GM21529 (cell line): ENCODE measurements at regions not wholly inside any gene's neighbourhood (a gene's known extent, or its start where the extent isn't known, plus 50 kb on each side); places are given as distances from the start of the nearest gene placed in this dataset.
"Not testable (repeated sequence)": the region's sequence is repeated elsewhere in the genome, so short reads cannot be mapped to it uniquely, and the experiment has no call there.

ENCODE experiments used
- ATAC-seq: cut with Tn5 transposase; IDR thresholded peaks from one replicate; pipeline ENCODE4 v1.9.1; 2021; ENCODE audit not compliant: unreplicated experiment

DNA sequence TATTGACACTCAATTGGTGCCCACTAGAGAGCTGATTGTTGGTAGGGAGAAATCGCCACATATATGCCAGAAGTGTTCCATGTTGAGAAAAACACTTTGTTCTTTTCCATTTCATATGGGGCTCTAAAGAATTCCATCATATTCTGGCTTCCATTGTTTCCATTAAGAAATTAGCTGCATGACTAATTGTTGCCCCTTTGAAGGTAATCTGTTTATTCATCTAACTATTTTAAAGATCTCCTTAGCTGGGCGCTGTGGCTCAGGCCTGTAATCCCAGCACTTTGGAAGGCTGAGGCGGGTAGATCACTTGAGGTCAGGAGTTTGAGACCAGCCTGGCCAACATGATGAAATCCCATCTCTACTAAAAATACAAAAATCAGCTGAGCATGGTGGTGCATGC lies 109.9 kb downstream of the MRPL14 start:
- not testable (repeated sequence) for ATAC-seq

DNA sequence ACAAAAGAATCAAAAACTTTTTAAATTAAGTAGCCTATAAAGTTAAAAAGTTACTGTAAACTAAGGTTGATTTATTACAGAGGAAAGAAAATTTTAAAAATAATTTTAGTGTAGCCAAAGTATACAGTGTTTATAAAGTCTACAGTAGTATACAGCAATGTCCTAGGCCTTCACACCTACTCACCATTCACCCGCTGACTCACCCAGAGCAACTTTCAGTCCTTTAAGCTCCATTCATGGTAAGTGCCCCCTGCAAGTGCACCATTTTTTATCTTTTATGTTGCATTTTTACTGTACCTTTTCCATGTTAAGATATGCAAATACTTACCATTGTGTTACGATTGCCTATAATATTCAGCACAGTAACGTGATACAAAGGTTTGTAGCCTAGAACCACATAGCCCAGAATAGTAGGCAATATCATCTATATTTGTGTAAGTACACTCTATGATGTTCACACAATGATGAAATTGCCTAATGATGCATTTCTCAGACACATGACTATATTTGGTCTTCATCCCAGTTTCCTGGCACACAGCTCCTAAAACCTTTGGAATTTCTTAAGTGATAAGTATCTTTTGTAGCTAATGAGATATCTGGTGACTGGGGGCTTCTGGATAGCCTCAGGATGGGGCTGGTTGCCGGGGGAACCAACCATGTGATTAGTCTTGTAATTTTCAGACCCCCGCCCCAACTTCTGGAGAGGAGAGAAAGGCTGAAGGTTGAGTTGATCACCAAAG lies 111.0 kb downstream of the MRPL14 start:
- ATAC-seq, result no peak

DNA sequence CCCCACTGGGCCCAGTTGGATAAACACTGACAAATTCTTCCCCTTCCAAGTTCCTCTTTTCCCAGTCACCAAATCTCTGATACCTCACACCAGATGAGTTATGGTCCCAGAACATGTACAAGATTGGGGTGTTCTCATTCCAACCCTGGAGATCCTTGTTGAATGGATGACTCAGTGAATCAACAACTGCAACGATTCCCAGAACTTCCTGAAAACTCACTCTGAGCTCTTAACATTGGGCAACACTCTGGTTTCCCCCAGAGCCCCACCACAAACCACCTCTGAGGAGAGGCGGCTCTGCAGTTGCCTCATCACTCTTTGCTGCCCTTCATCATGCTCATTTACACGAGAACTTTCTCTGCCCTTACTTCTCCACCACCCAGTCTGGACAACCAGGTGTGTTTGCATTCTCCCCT lies 115.2 kb downstream of the MRPL14 start:
- no peak for ATAC-seq

GRCh38 chr6:44011350-44011920 lies 115.8 kb downstream of the MRPL14 start:
- ATAC-seq, result no peak

DNA sequence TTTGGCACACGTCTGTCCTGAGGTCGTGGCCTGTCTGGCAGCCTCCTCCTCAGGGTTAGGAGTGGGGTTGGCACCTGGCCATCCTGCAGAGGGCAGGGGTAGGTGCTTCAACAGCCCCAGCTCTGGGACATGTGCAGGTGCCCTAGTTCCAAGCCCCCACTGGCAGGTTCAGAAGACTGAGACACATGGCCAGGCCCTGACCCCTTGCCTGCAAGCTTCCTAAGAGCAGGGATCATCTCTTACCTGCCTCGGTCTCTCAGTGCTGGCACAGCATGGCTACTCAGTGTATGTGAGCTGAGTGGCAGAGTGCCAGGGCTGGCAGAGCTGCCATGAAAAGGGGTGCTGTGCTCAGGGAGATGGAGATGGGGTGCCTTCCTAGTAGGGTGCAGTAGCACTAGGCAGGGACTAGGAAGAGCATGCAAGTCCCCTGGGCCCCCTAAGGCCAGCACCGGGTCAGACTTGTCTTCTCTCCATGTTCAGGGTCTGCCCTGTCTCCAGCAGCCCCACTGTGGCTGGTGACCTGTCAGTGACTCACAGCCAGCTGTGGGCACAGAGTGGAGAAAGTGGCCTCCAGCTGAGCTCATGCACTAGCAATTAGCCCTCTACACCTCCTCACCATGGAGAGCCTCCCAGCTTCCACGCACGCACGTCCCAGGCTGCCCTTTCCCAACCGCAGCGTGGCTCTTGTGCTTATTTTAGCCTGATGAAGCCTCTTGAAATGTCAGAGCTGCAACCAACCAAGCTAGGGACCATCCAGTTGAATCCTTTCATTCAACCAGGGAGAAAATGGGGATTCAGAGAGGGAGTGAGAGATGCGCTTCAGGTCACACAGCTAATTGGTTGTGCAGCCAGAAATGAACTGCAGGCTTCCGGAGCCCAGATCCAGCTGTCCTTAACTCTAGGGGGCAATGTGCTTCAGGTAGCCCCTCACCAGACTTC lies 116.6 kb downstream of the MRPL14 start:
- ATAC-seq, result no peak

GRCh38 chr6:44009425-44010321 lies 117.6 kb downstream of the MRPL14 start:
- no peak for ATAC-seq

DNA sequence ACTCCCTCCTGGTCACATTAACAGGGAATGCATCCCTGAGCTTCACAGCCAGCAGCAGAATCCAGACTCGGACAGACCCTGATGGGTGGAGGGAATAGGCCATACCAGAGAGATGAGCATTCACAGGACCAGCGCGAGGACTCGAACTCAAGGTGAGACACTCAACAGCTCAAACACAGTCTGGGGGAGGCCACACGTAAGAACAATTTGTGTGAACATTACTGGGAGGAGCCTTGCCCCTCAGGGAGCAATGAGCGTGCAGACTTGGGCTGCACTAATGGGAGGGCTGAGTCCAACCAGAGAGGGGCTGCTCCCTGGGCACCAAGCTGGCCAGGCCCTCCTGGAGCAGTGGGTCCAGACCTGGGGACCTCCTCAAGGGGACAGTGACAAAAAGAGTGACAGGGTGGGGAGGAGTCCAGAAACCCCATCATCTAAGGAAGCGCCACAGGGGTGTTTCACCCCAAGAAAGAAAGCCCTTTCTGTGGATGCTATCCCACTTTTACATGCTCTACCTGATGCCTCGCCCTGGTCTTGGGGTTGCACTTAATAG lies 118.4 kb downstream of the MRPL14 start:
- no peak for ATAC-seq

GRCh38 chr6:44007818-44008621 lies 119.2 kb downstream of the MRPL14 start:
- ATAC-seq, result no peak

GRCh38 chr6:44006872-44007303 lies 120.4 kb downstream of the MRPL14 start:
- no peak for ATAC-seq

GRCh38 chr6:44006123-44006871 lies 121.0 kb downstream of the MRPL14 start:
- no peak for ATAC-seq

DNA sequence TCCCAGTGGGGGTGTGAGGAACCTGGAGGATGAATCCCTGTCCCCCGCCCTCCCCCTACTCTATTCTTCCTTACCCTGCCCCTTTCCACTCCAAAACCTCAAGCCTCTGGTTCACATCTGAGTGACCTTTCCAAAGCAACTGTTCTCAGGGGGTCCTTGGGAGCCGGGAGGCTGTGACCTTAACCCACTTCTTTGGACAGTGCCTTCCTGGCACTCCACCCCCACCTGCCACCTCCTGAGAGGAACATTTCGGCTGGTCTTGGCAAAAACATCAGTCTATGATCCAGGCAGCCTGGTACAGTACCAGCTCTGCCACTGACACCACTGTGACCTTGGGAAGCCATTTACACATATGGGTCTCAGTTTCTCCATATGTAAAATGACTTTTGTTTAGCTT lies 121.7 kb downstream of the MRPL14 start:
- ATAC-seq, result no peak

GRCh38 chr6:44004625-44005506 lies 122.4 kb downstream of the MRPL14 start:
- no peak for ATAC-seq

DNA sequence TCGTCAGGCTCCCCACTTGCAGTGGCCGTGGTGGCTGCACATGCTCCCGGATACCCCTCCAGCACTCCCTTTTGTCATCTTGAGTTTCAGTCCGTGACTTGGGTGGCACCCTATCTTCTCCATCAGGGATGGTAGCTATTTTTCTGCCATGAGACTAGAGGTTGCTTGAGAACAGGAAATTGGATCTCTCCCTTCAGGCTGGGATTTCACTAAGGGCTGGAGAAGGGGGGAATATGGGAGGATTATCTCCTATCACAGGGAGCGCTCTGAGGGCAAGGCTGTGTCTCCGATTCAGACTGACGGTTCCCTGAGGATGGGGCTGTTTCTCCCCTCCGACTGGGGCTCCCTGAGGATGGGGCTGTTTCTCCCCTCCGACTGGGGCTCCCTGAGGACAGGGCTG lies 123.1 kb downstream of the MRPL14 start:
- no peak for ATAC-seq

DNA sequence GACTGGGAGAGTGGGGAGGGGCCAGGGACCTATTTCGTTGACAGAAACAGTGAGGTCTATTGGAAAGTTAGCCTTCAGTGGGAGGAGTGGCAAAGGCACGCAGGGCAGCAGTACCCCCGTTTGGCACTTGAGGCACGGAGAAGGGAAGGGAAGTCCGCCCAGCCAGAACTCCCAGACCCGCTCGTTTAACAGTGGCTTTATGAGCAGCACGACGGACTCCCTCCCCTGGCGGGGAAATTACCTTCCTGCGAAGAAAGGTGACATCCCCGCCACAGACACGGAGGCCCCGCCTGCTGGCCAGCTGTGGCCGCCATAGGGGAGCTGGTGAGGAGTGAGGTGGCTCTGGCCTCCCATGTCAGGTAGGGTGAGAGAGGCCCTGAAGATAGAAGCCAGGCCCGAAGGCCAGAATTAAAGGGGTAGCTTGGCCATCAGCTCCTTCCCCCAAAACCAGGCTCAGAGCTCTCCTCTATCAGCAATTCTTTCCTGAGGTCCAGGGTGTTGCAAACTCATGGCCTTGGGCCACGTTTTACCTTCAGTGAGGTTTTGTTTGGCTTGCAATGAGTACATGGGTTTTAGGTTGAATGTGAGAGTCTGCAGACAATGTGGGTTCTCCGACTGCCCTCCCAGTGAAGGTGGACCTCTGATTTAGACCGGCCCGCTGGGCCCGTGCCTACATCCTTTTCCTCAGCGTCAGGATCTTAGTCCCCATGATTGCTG lies 123.7 kb downstream of the MRPL14 start:
- ATAC-seq, result no peak

- ATAC-seq, result no peak
These were observed 124.5 kb downstream of the MRPL14 start for GRCh38 chr6:44002593-44003344.

DNA sequence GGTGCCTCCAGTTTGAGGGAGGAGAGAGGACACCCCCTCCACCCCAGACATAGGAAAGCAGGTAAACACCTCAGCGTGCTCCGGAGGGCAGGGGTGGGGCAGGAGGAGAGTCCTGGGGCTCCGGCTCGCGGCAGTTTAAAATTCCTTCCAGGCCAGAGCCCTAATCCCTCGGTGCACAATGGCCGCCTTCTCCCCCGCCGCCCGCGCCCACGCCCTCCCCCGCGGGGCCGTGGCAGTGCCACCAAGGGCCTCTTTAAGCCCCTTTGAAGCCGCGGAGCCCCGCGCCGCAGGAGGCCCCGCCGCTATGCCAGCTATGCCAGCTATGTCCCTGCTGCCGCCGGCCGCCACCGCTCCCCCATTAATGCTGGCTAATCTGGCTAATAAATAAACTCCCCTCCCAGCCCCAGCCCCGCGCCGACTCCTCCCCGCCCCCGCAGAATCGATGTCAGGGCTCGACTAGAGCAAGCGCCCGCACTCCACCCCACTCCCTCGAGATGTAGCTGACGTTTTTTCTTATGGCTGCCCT lies 125.1 kb downstream of the MRPL14 start:
- no peak for ATAC-seq
